GM19372 (cell line): ENCODE measurements at regions not wholly inside any gene's neighbourhood (a gene's known extent, or its start where the extent isn't known, plus 50 kb on each side); places are given as distances from the start of the nearest gene placed in this dataset.

Experiments
- ATAC-seq: cut with Tn5 transposase; IDR thresholded peaks from one replicate; pipeline ENCODE4 v1.9.1; 2021; ENCODE audit warnings: mild to moderate bottlenecking, low read depth, moderate library complexity; ENCODE audit not compliant: unreplicated experiment

- ATAC-seq: no peak
Measured at GRCh38 chr3:115438799-115439198, 184.5 kb upstream of the GAP43 start.

- no peak for ATAC-seq
Measured at GRCh38 chr3:115445559-115445958, 177.8 kb upstream of the GAP43 start.

- ATAC-seq: no peak
Measured at GRCh38 chr3:115448851-115449250, 174.5 kb upstream of the GAP43 start.

GRCh38 chr3:115450036-115450435 is 173.3 kb upstream of the GAP43 start:
- no peak for ATAC-seq

GRCh38 chr3:115464036-115464435 is 159.3 kb upstream of the GAP43 start:
- no peak for ATAC-seq

- ATAC-seq: no peak
Measured at GRCh38 chr3:115469649-115470048, 153.7 kb upstream of the GAP43 start.

GRCh38 chr3:115470254-115470653 is 153.1 kb upstream of the GAP43 start:
- no peak for ATAC-seq

GRCh38 chr3:115475178-115476041 is 147.9 kb upstream of the GAP43 start:
- no peak for ATAC-seq

GRCh38 chr3:115476472-115476871 is 146.8 kb upstream of the GAP43 start:
- ATAC-seq: no peak

- ATAC-seq: no peak
Measured at GRCh38 chr3:115478359-115478758, 145.0 kb upstream of the GAP43 start.

- ATAC-seq: no peak
Measured at GRCh38 chr3:115486880-115487279, 136.4 kb upstream of the GAP43 start.

- ATAC-seq: no peak
Measured at GRCh38 chr3:115487968-115488367, 135.3 kb upstream of the GAP43 start.

GRCh38 chr3:115488409-115488808 is 134.9 kb upstream of the GAP43 start:
- ATAC-seq: no peak

- no peak for ATAC-seq
Measured at GRCh38 chr3:115494826-115495225, 128.5 kb upstream of the GAP43 start.

- ATAC-seq: no peak
Measured at GRCh38 chr3:115498421-115498820, 124.9 kb upstream of the GAP43 start.

GRCh38 chr3:115498898-115499297 is 124.4 kb upstream of the GAP43 start:
- no peak for ATAC-seq

GRCh38 chr3:115499666-115500065 is 123.6 kb upstream of the GAP43 start:
- ATAC-seq: no peak

GRCh38 chr3:115500795-115501194 is 122.5 kb upstream of the GAP43 start:
- no peak for ATAC-seq

- ATAC-seq: no peak
Measured at GRCh38 chr3:115502128-115502527, 121.2 kb upstream of the GAP43 start.

- ATAC-seq: no peak
Measured at GRCh38 chr3:115503394-115503793, 119.9 kb upstream of the GAP43 start.

GRCh38 chr3:115508562-115508961 is 114.7 kb upstream of the GAP43 start:
- no peak for ATAC-seq
